K562 (cell line): ENCODE measurements at regions not wholly inside any gene's neighbourhood (a gene's known extent, or its start where the extent isn't known, plus 50 kb on each side); places are given as distances from the start of the nearest gene placed in this dataset.

Experiments
- ATAC-seq: fragments of 200-7000 bp; cut with Tn5 transposase; 3 replicates; pipeline ENCODE4 v1.9.1; 2020; ENCODE audit warnings: moderate library complexity
- BruUV-seq: library from RNA; stranded (reverse); fragments of 400-500 nt; replicated peaks from 2 replicates; lab custom pipeline; 2021; lab: Mats Ljungman, UMichigan
- CTCF ChIA-PET: fragments of 300-600 bp; formaldehyde crosslinking; extraction: SDS; loops from one replicate; lab custom pipeline; 2021; ENCODE audit warnings: low intra/inter-chr PET ratio; lab: Yijun Ruan, JAX
- POLR2A ChIA-PET: fragments of 300-600, 350-650 bp; sonication (Branson Sonifier 250); formaldehyde crosslinking; extraction: SDS; loops from one replicate; lab custom pipeline; 2021; ENCODE audit warnings: antibody characterized with exemption, inconsistent platforms; lab: Yijun Ruan, JAX
- DNase-seq, 4 experiments: peaks; one replicate each; pipeline versions ENCODE4 v3.0.0 to v3.0.0-alpha.2; 2011 to 2018; ENCODE audit warnings: low spot score in 3 of 4, mixed read lengths in 3 of 4; ENCODE audit errors: extremely low read depth in 1 of 4
- FAIRE-seq: peaks from 2 replicates; lab custom pipeline; 2011; peaks lifted over from hg19 to GRCh38; lab: Jason Lieb, UNC
- H2AFZ ChIP-seq: 2 replicates; pipeline ENCODE4 v1.6.0; 2011; ENCODE audit warnings: low read depth, low read length, control low read depth, inconsistent platforms
- H3K27ac ChIP-seq: fragments of 200-600 bp; 3 replicates; pipeline ENCODE4 v1.8.0; 2011; ENCODE audit warnings: low read depth, mild to moderate bottlenecking, control low read depth, inconsistent platforms, low read length, moderate library complexity, mixed read lengths; ENCODE audit errors: extremely low read depth
- H3K27me3 ChIP-seq, 2 experiments: fragments of 300-600 bp in 1 of 2; 2 replicates in 1 of 2; 3 replicates in 1 of 2; pipeline versions ENCODE4 v1.6.0 to v1.8.0; 2011; ENCODE audit warnings: inconsistent platforms in 2 of 2, low read length in 2 of 2, mild to moderate bottlenecking in 1 of 2, mixed read lengths in 1 of 2, moderate library complexity in 1 of 2; ENCODE audit not compliant: control insufficient read depth in 2 of 2, insufficient read depth in 2 of 2
- H3K36me3 ChIP-seq: fragments of 300-600 bp; 3 replicates; pipeline ENCODE4 v1.8.0; 2011; ENCODE audit warnings: mild to moderate bottlenecking, low read length, inconsistent platforms; ENCODE audit not compliant: control insufficient read depth, insufficient read depth
- H3K4me1 ChIP-seq, 2 experiments: fragments of 200-600 bp in 1 of 2; replicated peaks in 1 of 2; 2 replicates in 1 of 2; 3 replicates in 1 of 2; pipeline versions ENCODE4 v1.5.1 to v1.8.0; 2011; ENCODE audit warnings: inconsistent platforms in 2 of 2, low read length in 2 of 2, mild to moderate bottlenecking in 1 of 2, mixed read lengths in 1 of 2, moderate library complexity in 1 of 2; ENCODE audit not compliant: control insufficient read depth in 2 of 2, insufficient read depth in 2 of 2
- H3K4me2 ChIP-seq: 2 replicates; pipeline ENCODE4 v1.6.1; 2011; ENCODE audit warnings: low read length, control low read depth, inconsistent platforms, mixed read lengths; ENCODE audit not compliant: insufficient read depth
- H3K4me3 ChIP-seq: fragments of 200-600 bp; sonication (generic), shearing (Covaris generic); 2 replicates; pipeline ENCODE4 v1.5.1; 2016; ENCODE audit warnings: control low read depth, inconsistent platforms
- H3K79me2 ChIP-seq: fragments of 200-600 bp; 3 replicates; pipeline ENCODE4 v1.8.0; 2011; ENCODE audit warnings: low read length, inconsistent platforms; ENCODE audit not compliant: control insufficient read depth, insufficient read depth
- H3K9ac ChIP-seq, 2 experiments: 2 replicates each; pipeline versions ENCODE4 v1.6.0 to v1.6.1; 2011; ENCODE audit warnings: low read depth in 2 of 2, low read length in 2 of 2, control low read depth in 1 of 2, inconsistent platforms in 1 of 2, mild to moderate bottlenecking in 1 of 2, mixed read lengths in 1 of 2; ENCODE audit not compliant: insufficient read depth in 1 of 2
- H3K9me1 ChIP-seq: one replicate; pipeline ENCODE4 v1.6.0; 2011; ENCODE audit warnings: inconsistent platforms, mild to moderate bottlenecking, low read length, moderate library complexity; ENCODE audit not compliant: control insufficient read depth, insufficient read depth
- H3K9me3 ChIP-seq: replicated peaks from 2 replicates; pipeline ENCODE4 v1.5.1; 2011; ENCODE audit warnings: low read depth, low read length, inconsistent platforms; ENCODE audit not compliant: control insufficient read depth, insufficient read depth
- H4K20me1 ChIP-seq: replicated peaks from 2 replicates; pipeline ENCODE4 v1.6.1; 2011; ENCODE audit warnings: low read length, inconsistent platforms, mixed read lengths; ENCODE audit not compliant: control insufficient read depth, insufficient read depth
- CREB3 ChIP-seq: fragments of 450-650 bp; conservative IDR thresholded peaks from 2 replicates; pipeline ENCODE4 v1.6.1; 2016; ENCODE audit warnings: missing genetic modification characterization, low read depth, mild to moderate bottlenecking, missing compliant biosample characterization, moderate library complexity
- E2F8 ChIP-seq: fragments of 450-650 bp; IDR thresholded peaks from 2 replicates; pipeline ENCODE4 v1.7.1; 2018; ENCODE audit warnings: mild to moderate bottlenecking, low read depth; ENCODE audit not compliant: partially characterized antibody
- KDM2B ChIP-seq: fragments of 250-450 bp; sonication (Bioruptor Pico); IDR thresholded peaks from 2 replicates; pipeline ENCODE4 v1.8.0; 2021; ENCODE audit warnings: mild to moderate bottlenecking, moderate library complexity
- MAX ChIP-seq: sonication (generic); formaldehyde crosslinking; IDR thresholded peaks from 2 replicates; pipeline ENCODE4 v1.9.0; 2022; ENCODE audit warnings: mild to moderate bottlenecking, missing genetic modification reagents
- MITF ChIP-seq: IDR thresholded peaks from 2 replicates; pipeline ENCODE4 v1.6.1; 2014; ENCODE audit warnings: antibody characterized with exemption
- MTA1 ChIP-seq: fragments of 450-650 bp; IDR thresholded peaks from 2 replicates; pipeline ENCODE4 v1.6.1; 2017; ENCODE audit warnings: borderline replicate concordance
- NFYB ChIP-seq: IDR thresholded peaks from 2 replicates; pipeline ENCODE4 v1.6.1; 2011; ENCODE audit warnings: mild to moderate bottlenecking, moderate library complexity; ENCODE audit not compliant: insufficient read length; ENCODE audit errors: extremely low read depth
- RBM39 ChIP-seq: fragments of 200-400 bp; formaldehyde crosslinking; optimal IDR thresholded peaks from 2 replicates; pipeline ENCODE3; 2018; ENCODE audit warnings: low read depth, low read length
- SNAPC5 ChIP-seq: fragments of 250-450 bp; sonication (Bioruptor Pico); IDR thresholded peaks from 2 replicates; pipeline ENCODE4 v1.8.0; 2021; ENCODE audit warnings: moderate library complexity, mild to moderate bottlenecking, inconsistent platforms
- TCF3 ChIP-seq: sonication (generic); formaldehyde crosslinking; IDR thresholded peaks from 2 replicates; pipeline ENCODE4 v1.4.0; 2020; ENCODE audit warnings: mild to moderate bottlenecking, missing genetic modification reagents
- THRA ChIP-seq: fragments of 450-650 bp; IDR thresholded peaks from 2 replicates; pipeline ENCODE4 v1.6.1; 2017; ENCODE audit warnings: mild to moderate bottlenecking, moderate library complexity
- ZNF586 ChIP-seq: fragments of 450-650 bp; formaldehyde crosslinking; conservative IDR thresholded peaks from 2 replicates; pipeline ENCODE4 v1.4.0; 2020; ENCODE audit warnings: mild to moderate bottlenecking, moderate library complexity
- WGBS: fragments of 100-300 bp; shearing (Covaris generic); methylation state at CpG from one replicate; pipeline ENCODE4 v1.1.6; 2016; ENCODE audit warnings: low coverage, mixed read lengths; ENCODE audit not compliant: insufficient coverage; ENCODE audit errors: missing lambda C conversion rate; 5-methylcytosine and 5-hydroxymethylcytosine counted together
- in situ Hi-C: fragments of 300-500 bp; cut with MboI; formaldehyde crosslinking; loops from 4 replicates; pipeline ENCODE4 v1.15.0; 2018; ENCODE audit warnings: inconsistent platforms, mixed read lengths
- intact Hi-C: fragments of 100-400 bp; cut with micrococcal nuclease; formaldehyde crosslinking; loops from 2 replicates; pipeline ENCODE4 v1.14.2; 2022

GRCh38 chr7:17195576-17195975 is 102.9 kb upstream of the AHR start:
- FAIRE-seq = no peak

More at GRCh38 chr7:17195576-17195975, 102.9 kb upstream of the AHR start:
- BruUV-seq = no TSS peak
- Histone ChIP-seq H3K27ac (no peak overlapping the region), H3K27me3 (no peaks in the 10 kb centered on the region), H2AFZ (no peak overlapping the region), H3K36me3 (no peaks in the 10 kb centered on the region), H3K4me2 (no peak overlapping the region), H3K4me1 (no peaks in the 10 kb centered on the region), H3K9me3 (no peaks in the 10 kb centered on the region), H3K9ac (no peak overlapping the region), H3K9me1 (no peaks in the 10 kb centered on the region), H3K79me2 (no peaks in the 10 kb centered on the region), H3K4me3 (no peak overlapping the region), H4K20me1 (no peaks in the 10 kb centered on the region)
- DNase-seq (no peak), ATAC-seq (no peak)
- POLR2A ChIA-PET = interaction anchor here (0.6 kb wide), 1 partner anchor 8 kb away, joined by 3 read pairs; no protein-coding TSS in a partner anchor
- in situ Hi-C loops (no loop called here), intact Hi-C loops (no loop called here)
- TF ChIP-seq MTA1 (no peak), E2F8 (no peak), SNAPC5 (CRISPR knock-in tag) (no peak), MITF (no peak), MAX (CRISPR knock-in tag) (no peak), KDM2B (CRISPR knock-in tag) (no peak), CREB3 (tag) (no peak), ZNF586 (no peak), THRA (no peak), RBM39 (no peak), NFYB (no peak), TCF3 (CRISPR knock-in tag) (no peak)
- WGBS = 13% methylated on average over 2 of the region's 2 CpGs
- CTCF ChIA-PET = no interaction called here
